ENCODE measurements at regions not wholly inside any gene's neighbourhood (a gene's known extent, or its start where the extent isn't known, plus 50 kb on each side); places are given as distances from the start of the nearest gene placed in this dataset.

DNA sequence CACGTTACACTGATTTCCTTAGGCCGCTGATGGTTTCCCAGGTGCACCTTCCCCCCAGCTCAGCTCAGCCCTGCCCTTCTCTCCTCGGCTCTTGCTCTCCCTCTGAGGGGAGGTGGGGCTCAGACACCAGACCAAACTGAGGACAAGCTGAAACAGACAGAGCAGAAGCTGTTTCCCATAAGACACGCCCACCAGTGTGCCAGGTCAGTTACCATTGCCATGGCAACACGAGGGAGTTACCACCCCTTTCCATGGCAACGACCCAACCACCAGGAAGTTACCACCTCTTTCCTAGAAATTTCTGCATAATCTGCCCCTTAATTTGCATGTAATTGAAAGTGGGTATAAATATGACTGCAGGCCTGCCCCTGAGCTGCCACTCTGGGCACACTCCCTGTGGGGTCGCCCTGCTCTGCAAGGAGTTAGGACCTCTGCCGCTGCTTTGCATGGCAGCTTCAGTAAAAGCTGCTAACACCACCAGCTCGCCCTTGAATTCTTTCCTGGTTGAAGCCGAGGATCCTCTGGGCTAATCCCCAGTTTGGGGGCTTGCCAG lies 120.9 kb upstream of the SMIM21 start:
- H3K27ac ChIP-seq (replicated peaks), result no peak overlapping the region
- no peak overlapping the region for H3K4me3 ChIP-seq (replicated peaks; ENCODE audit: insufficient read depth, low read length)
- H3K27me3 ChIP-seq (ENCODE audit: insufficient read depth, poor library complexity, severe bottlenecking), result no peaks in the 10 kb centered on the region
- DNase-seq (ENCODE audit: low read depth in 1 of 2, low spot score in 1 of 2), result peak; percentile 6 to 39
- TF ChIP-seq, protein P1, sequence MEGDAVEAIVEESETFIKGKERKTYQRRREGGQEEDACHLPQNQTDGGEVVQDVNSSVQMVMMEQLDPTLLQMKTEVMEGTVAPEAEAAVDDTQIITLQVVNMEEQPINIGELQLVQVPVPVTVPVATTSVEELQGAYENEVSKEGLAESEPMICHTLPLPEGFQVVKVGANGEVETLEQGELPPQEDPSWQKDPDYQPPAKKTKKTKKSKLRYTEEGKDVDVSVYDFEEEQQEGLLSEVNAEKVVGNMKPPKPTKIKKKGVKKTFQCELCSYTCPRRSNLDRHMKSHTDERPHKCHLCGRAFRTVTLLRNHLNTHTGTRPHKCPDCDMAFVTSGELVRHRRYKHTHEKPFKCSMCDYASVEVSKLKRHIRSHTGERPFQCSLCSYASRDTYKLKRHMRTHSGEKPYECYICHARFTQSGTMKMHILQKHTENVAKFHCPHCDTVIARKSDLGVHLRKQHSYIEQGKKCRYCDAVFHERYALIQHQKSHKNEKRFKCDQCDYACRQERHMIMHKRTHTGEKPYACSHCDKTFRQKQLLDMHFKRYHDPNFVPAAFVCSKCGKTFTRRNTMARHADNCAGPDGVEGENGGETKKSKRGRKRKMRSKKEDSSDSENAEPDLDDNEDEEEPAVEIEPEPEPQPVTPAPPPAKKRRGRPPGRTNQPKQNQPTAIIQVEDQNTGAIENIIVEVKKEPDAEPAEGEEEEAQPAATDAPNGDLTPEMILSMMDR (IDR thresholded peaks at IDR 0.05; ENCODE audit: insufficient read depth, low read length), result no peak
- TF ChIP-seq, protein P2, sequence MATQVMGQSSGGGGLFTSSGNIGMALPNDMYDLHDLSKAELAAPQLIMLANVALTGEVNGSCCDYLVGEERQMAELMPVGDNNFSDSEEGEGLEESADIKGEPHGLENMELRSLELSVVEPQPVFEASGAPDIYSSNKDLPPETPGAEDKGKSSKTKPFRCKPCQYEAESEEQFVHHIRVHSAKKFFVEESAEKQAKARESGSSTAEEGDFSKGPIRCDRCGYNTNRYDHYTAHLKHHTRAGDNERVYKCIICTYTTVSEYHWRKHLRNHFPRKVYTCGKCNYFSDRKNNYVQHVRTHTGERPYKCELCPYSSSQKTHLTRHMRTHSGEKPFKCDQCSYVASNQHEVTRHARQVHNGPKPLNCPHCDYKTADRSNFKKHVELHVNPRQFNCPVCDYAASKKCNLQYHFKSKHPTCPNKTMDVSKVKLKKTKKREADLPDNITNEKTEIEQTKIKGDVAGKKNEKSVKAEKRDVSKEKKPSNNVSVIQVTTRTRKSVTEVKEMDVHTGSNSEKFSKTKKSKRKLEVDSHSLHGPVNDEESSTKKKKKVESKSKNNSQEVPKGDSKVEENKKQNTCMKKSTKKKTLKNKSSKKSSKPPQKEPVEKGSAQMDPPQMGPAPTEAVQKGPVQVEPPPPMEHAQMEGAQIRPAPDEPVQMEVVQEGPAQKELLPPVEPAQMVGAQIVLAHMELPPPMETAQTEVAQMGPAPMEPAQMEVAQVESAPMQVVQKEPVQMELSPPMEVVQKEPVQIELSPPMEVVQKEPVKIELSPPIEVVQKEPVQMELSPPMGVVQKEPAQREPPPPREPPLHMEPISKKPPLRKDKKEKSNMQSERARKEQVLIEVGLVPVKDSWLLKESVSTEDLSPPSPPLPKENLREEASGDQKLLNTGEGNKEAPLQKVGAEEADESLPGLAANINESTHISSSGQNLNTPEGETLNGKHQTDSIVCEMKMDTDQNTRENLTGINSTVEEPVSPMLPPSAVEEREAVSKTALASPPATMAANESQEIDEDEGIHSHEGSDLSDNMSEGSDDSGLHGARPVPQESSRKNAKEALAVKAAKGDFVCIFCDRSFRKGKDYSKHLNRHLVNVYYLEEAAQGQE (IDR thresholded peaks at IDR 0.05; ENCODE audit: insufficient replicate concordance, low read depth), result no peak
- TF ChIP-seq SPI1 (IDR thresholded peaks at IDR 0.05; ENCODE audit: borderline replicate concordance, low read depth) (no peak), GABPA (IDR thresholded peaks at IDR 0.05; ENCODE audit: low read depth) (no peak), POLR2AphosphoS5 (IDR thresholded peaks at IDR 0.05; ENCODE audit: low read depth) (no peak)

DNA sequence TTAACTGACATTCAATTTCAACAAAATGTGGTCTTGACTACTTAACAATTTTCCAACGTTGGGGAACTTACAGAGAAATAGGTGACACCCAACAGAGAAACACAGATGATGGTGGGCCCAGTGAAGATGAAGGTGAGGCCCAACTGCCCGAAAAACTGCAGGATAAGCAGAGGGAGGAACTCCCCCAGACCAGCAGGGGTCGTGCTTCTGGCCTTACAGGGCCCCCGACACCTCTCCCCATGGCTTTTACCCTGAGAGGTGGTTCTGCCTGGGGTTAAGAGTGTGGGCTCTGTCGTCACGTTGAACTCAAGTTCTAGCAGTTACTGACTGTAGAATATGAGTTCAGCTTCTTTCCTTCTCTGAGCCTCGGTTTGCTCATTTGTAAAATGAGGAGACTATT lies 119.5 kb upstream of the SMIM21 start:
- H3K27ac ChIP-seq (replicated peaks), result no peak overlapping the region
- H3K27me3 ChIP-seq (ENCODE audit: insufficient read depth, poor library complexity, severe bottlenecking), result no peaks in the 10 kb centered on the region
- TF ChIP-seq, protein P2 (IDR thresholded peaks at IDR 0.05; ENCODE audit: insufficient replicate concordance, low read depth), result no peak
- no peak for TF ChIP-seq SPI1 (IDR thresholded peaks at IDR 0.05; ENCODE audit: borderline replicate concordance, low read depth)
- no peak for TF ChIP-seq GABPA (IDR thresholded peaks at IDR 0.05; ENCODE audit: low read depth)
- TF ChIP-seq, protein P1 (IDR thresholded peaks at IDR 0.05; ENCODE audit: insufficient read depth, low read length), result no peak
- no peak for TF ChIP-seq POLR2AphosphoS5 (IDR thresholded peaks at IDR 0.05; ENCODE audit: low read depth)
- H3K4me3 ChIP-seq (replicated peaks; ENCODE audit: insufficient read depth, low read length), result no peak overlapping the region
- DNase-seq (ENCODE audit: low read depth in 1 of 2, low spot score in 1 of 2), result no peak

DNA sequence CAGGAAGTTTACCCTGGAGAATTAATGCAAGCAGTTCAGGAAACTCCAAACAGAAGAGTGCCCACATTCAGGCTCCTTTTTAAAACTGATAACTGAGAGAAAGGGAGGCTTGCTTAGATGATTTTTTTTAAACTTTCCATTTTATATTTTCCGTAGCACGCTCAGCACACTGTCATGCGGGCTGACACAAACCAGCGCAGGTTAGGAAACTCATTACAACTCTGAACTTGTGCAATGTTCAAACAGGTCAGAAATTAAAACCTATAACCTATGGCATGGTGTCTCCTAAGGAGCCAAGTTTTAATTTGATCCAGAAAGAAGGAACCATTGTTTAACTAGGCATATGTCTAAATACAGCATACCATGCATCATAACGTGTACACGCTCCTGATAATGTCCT lies 117.7 kb upstream of the SMIM21 start:
- Histone ChIP-seq H3K27ac (replicated peaks) (no peak overlapping the region), H3K27me3 (ENCODE audit: insufficient read depth, poor library complexity, severe bottlenecking) (peaks cover 4% of the 10 kb centered on the region), H3K4me3 (replicated peaks; ENCODE audit: insufficient read depth, low read length) (no peak overlapping the region)
- no peak for DNase-seq (ENCODE audit: low read depth in 1 of 2, low spot score in 1 of 2)
- TF ChIP-seq GABPA (IDR thresholded peaks at IDR 0.05; ENCODE audit: low read depth), result no peak
- no peak for TF ChIP-seq POLR2AphosphoS5 (IDR thresholded peaks at IDR 0.05; ENCODE audit: low read depth)
- no peak for TF ChIP-seq SPI1 (IDR thresholded peaks at IDR 0.05; ENCODE audit: borderline replicate concordance, low read depth)
- TF ChIP-seq, protein P1 (IDR thresholded peaks at IDR 0.05; ENCODE audit: insufficient read depth, low read length), result no peak
- TF ChIP-seq, protein P2 (IDR thresholded peaks at IDR 0.05; ENCODE audit: insufficient replicate concordance, low read depth), result no peak

All from HL-60 (cell line).